H1 (cell line): ENCODE measurements at regions not wholly inside any gene's neighbourhood (a gene's known extent, or its start where the extent isn't known, plus 50 kb on each side); places are given as distances from the start of the nearest gene placed in this dataset.

Source experiments
- TF ChIP-seq, protein P1 (sequence below), 3 experiments: IDR thresholded peaks; 1 replicate in 2 of 3; 2 replicates in 1 of 3; pipeline versions ENCODE4 v1.5.1 to v1.6.1; 2011; ENCODE audit warnings: low read length in 3 of 3, mild to moderate bottlenecking in 3 of 3, inconsistent platforms in 2 of 3, low read depth in 1 of 3, moderate library complexity in 1 of 3; ENCODE audit not compliant: insufficient read depth in 1 of 3; ENCODE audit errors: control extremely low read depth in 1 of 3

- TF ChIP-seq, protein P1, sequence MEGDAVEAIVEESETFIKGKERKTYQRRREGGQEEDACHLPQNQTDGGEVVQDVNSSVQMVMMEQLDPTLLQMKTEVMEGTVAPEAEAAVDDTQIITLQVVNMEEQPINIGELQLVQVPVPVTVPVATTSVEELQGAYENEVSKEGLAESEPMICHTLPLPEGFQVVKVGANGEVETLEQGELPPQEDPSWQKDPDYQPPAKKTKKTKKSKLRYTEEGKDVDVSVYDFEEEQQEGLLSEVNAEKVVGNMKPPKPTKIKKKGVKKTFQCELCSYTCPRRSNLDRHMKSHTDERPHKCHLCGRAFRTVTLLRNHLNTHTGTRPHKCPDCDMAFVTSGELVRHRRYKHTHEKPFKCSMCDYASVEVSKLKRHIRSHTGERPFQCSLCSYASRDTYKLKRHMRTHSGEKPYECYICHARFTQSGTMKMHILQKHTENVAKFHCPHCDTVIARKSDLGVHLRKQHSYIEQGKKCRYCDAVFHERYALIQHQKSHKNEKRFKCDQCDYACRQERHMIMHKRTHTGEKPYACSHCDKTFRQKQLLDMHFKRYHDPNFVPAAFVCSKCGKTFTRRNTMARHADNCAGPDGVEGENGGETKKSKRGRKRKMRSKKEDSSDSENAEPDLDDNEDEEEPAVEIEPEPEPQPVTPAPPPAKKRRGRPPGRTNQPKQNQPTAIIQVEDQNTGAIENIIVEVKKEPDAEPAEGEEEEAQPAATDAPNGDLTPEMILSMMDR (IDR thresholded peaks at IDR 0.05; ENCODE audit: control extremely low read depth in 1 of 3, insufficient read depth in 1 of 3, low read depth in 1 of 3, low read length in 3 of 3) = no peak
Observed at GRCh38 chr5:44888435-44888834, 79.7 kb downstream of the MRPS30 start (continued).
